Activated T-cell treated with anti-CD3 and anti-CD28 coated beads, Interleukin-2, amount 50 U/mL, for 4 hours (primary cell): ENCODE measurements at regions not wholly inside any gene's neighbourhood (a gene's known extent, or its start where the extent isn't known, plus 50 kb on each side); places are given as distances from the start of the nearest gene placed in this dataset.

Source experiments
- ATAC-seq, 2 donors: fragments of 200-7000 bp; cut with Tn5 transposase; one replicate each; pipeline ENCODE4 v1.10.0; 2021
- DNase-seq: peaks from one replicate; pipeline ENCODE4 v3.0.0-alpha.2; 2020
- H3K27me3 Mint-ChIP-seq: one replicate; pipeline ENCODE4 v1.8.0; 2021; ENCODE audit warnings: low read depth, mixed read lengths
- H3K36me3 Mint-ChIP-seq: one replicate; pipeline ENCODE4 v1.8.0; 2022; ENCODE audit warnings: mixed read lengths; ENCODE audit not compliant: insufficient read depth
- H3K4me1 Mint-ChIP-seq: one replicate; pipeline ENCODE4 v1.8.0; 2021; ENCODE audit warnings: low read depth, mixed read lengths
- H3K4me3 Mint-ChIP-seq: one replicate; pipeline ENCODE4 v1.8.0; 2021; ENCODE audit warnings: mild to moderate bottlenecking, moderate library complexity, mixed read lengths
- H3K9me3 Mint-ChIP-seq: one replicate; pipeline ENCODE4 v1.8.0; 2021; ENCODE audit warnings: mixed read lengths

DNA sequence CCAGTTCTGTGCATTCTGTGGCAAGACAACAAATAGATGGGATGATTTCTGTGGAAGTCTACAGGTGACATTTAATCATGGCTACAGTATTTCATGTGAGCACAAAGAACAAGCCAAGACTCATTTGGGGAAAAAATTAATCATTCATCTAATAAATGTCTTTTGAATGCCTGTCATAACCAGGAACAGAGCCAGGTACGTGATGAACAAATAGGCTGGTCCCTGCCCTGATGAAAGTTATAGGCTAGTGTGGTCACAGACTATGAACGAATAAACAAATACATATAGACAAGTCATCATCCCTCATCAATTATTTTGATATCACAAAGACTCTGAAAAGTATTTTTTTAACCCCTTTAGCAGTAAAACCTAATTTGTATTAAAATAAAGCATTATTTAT, 226.4 kb upstream of the RRP15 start:
- Mint-ChIP-seq H3K9me3 (no peaks in the 10 kb centered on the region), H3K27me3 (no peaks in the 10 kb centered on the region), H3K4me3 (no peak overlapping the region), H3K36me3 (no peaks in the 10 kb centered on the region), H3K4me1 (no peaks in the 10 kb centered on the region)
- DNase-seq (no peak), ATAC-seq (no peak)

DNA sequence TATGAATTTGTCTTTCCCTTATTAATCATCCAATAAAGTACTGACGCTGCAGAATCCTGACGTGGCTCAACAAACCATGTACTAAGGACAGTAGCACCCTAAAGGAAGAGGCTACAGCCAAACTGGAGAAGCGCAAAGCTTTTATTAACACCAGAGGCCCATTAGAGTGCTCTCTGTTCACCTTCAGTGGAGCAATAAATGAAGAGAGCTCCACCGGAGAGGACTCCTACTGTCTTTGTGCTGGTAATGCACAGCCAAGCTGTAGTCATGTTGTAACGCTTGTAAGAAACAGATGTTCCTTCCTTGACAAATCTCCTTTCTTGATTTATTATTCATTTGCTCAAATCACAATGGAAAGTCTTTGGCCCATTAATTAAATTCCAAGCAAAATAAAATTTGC, 220.7 kb upstream of the RRP15 start:
- H3K36me3 Mint-ChIP-seq = no peaks in the 10 kb centered on the region
- no peak overlapping the region for H3K4me3 Mint-ChIP-seq
- DNase-seq (no peak), ATAC-seq (no peak)
- peaks cover 3% of the 10 kb centered on the region for H3K9me3 Mint-ChIP-seq
- H3K4me1 Mint-ChIP-seq = no peaks in the 10 kb centered on the region
- H3K27me3 Mint-ChIP-seq = no peaks in the 10 kb centered on the region

- no peaks in the 10 kb centered on the region for H3K27me3 Mint-ChIP-seq
- H3K9me3 Mint-ChIP-seq = peaks cover 3% of the 10 kb centered on the region
- DNase-seq = no peak
- H3K36me3 Mint-ChIP-seq = no peaks in the 10 kb centered on the region
- no peak overlapping the region for H3K4me3 Mint-ChIP-seq
- ATAC-seq = no peak
- H3K4me1 Mint-ChIP-seq = no peaks in the 10 kb centered on the region
Observed at GRCh38 chr1:218066332-218066731, 218.8 kb upstream of the RRP15 start.

GRCh38 chr1:218068241-218068640, 216.9 kb upstream of the RRP15 start:
- ATAC-seq = no peak

DNA sequence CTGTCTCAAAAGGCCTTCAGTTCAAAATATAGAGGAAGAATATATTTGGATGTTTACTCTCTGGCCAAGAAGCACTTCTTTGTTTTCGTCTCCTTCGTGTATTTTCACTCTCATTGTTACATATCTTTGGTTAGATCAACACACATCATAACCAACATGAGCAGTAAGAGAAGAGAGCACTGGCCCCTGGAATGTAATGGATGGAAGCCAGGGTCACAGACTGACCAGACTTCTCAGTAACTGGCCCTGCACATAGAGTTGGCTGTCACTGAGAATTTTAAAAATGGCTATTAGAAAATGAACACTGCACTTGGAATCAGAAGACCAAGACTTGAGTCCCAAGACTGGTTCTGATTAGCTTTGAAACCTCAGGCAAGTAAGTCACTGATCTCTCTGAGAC, 215.9 kb upstream of the RRP15 start:
- DNase-seq (no peak), ATAC-seq (no peak)
- Mint-ChIP-seq H3K9me3 (peaks cover 5% of the 10 kb centered on the region), H3K4me1 (no peaks in the 10 kb centered on the region), H3K27me3 (no peaks in the 10 kb centered on the region), H3K4me3 (no peak overlapping the region), H3K36me3 (no peaks in the 10 kb centered on the region)

More at GRCh38 chr1:218068241-218068640, 216.9 kb upstream of the RRP15 start:
- Mint-ChIP-seq H3K4me3 (no peak overlapping the region), H3K4me1 (no peaks in the 10 kb centered on the region), H3K27me3 (no peaks in the 10 kb centered on the region), H3K9me3 (peaks cover 4% of the 10 kb centered on the region), H3K36me3 (no peaks in the 10 kb centered on the region)
- DNase-seq = no peak

DNA sequence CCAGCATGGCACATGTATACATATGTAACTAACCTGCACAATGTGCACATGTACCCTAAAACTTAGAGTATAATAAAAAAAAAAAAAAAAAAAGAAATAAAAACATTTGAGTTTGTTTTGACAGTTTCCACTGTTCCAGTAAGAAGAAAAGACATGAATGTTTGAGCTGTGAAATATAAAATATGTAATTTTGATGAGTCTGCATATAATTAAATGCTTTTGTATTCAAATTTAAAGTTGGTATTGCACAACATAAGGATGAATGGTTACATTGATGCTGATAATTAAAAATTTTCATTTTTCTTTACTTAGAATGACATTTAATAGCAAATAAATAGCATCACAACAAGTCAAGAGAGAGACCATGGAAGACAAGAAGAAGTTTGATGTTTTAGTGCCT, 212.0 kb upstream of the RRP15 start:
- DNase-seq (no peak), ATAC-seq (no peak)
- H3K36me3 Mint-ChIP-seq = no peaks in the 10 kb centered on the region
- H3K4me3 Mint-ChIP-seq = no peak overlapping the region
- H3K9me3 Mint-ChIP-seq = peaks cover 11% of the 10 kb centered on the region
- no peaks in the 10 kb centered on the region for H3K27me3 Mint-ChIP-seq
- H3K4me1 Mint-ChIP-seq = no peaks in the 10 kb centered on the region

DNA sequence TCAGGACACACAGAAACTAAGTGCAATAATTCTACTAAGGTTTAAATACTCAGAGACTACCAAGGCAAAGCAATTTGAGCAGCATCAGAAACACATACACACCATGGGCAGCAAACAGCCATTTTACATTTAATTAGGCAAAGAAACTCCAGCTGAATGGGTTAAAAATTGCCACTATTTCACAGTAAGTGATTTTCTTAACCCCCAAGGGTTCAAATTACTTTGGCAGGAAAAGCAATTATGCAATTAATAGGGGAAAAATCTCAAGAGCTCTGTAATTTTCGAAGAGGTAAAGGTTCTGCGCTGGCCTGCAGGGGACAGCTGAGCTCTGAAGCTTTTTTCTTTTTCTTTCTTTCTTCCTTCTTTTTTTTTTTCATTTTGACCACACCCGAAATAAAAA, 206.2 kb upstream of the RRP15 start:
- Mint-ChIP-seq H3K4me3 (no peak overlapping the region), H3K9me3 (peaks cover 11% of the 10 kb centered on the region), H3K27me3 (no peaks in the 10 kb centered on the region)

GRCh38 chr1:218079347-218079746, 205.7 kb upstream of the RRP15 start:
- ATAC-seq (no peak), DNase-seq (no peak)
- Mint-ChIP-seq H3K27me3 (no peaks in the 10 kb centered on the region), H3K4me3 (no peak overlapping the region), H3K36me3 (no peaks in the 10 kb centered on the region), H3K4me1 (no peaks in the 10 kb centered on the region), H3K9me3 (peaks cover 11% of the 10 kb centered on the region)

More for the DNA sequence above, 206.2 kb upstream of the RRP15 start:
- no peak for ATAC-seq
- DNase-seq = no peak
- Mint-ChIP-seq H3K4me1 (no peaks in the 10 kb centered on the region), H3K36me3 (no peaks in the 10 kb centered on the region)

DNA sequence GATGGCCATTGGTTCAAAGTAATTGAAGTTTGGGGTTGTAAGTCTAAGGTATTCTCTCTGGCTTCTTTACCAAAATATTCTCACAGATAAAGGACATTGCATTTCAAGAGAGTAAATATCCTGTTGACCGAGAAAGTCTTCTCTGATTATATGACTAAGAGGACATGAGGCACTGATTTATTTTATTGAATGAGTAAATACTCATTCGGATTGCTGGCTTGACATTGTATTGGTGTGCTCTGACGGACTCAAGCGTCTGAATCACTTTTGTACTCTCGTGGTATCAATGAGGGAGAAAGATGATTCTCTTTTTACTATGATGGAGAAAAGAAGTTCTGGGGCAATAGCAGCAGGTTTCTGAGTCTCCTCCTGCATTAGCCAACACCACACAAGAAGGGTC, 205.3 kb upstream of the RRP15 start:
- DNase-seq (no peak), ATAC-seq (no peak)
- Mint-ChIP-seq H3K4me3 (no peak overlapping the region), H3K4me1 (no peaks in the 10 kb centered on the region), H3K36me3 (no peaks in the 10 kb centered on the region), H3K9me3 (peaks cover 11% of the 10 kb centered on the region), H3K27me3 (no peaks in the 10 kb centered on the region)

GRCh38 chr1:218080863-218081262, 204.2 kb upstream of the RRP15 start:
- Mint-ChIP-seq H3K4me1 (no peaks in the 10 kb centered on the region), H3K27me3 (no peaks in the 10 kb centered on the region), H3K36me3 (no peaks in the 10 kb centered on the region), H3K4me3 (no peak overlapping the region), H3K9me3 (peaks cover 7% of the 10 kb centered on the region)
- peak in 1 of 2 donors; percentile 7 for ATAC-seq
- DNase-seq = no peak

- no peak for ATAC-seq
- H3K9me3 Mint-ChIP-seq = peaks cover 6% of the 10 kb centered on the region
Observed at GRCh38 chr1:218081358-218081757, 203.7 kb upstream of the RRP15 start.

DNA sequence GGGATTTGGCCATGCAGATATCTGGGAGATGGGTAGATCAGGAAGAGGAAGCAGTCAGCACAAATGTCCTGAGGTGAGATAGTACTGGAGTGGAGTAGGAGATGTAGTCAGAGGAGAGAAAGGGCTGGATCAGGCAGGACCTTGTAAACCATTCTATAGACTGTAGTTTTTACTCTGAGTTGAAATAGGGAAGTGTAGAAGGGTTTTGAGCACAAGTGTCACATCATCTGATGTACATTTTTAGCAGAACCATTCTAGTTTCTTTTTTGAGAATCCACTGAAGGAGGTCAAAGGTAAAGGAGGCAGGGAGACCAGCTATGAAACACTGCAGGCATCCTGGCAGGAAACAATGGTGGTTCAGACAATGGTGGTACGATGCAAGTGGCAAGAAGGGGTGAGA, 194.6 kb upstream of the RRP15 start:
- H3K4me1 Mint-ChIP-seq = no peaks in the 10 kb centered on the region
- no peak overlapping the region for H3K4me3 Mint-ChIP-seq
- no peaks in the 10 kb centered on the region for H3K9me3 Mint-ChIP-seq
- DNase-seq = no peak
- ATAC-seq = no peak
- no peaks in the 10 kb centered on the region for H3K27me3 Mint-ChIP-seq
- no peaks in the 10 kb centered on the region for H3K36me3 Mint-ChIP-seq

More at GRCh38 chr1:218081358-218081757, 203.7 kb upstream of the RRP15 start:
- no peak for DNase-seq
- Mint-ChIP-seq H3K36me3 (no peaks in the 10 kb centered on the region), H3K27me3 (no peaks in the 10 kb centered on the region), H3K4me1 (no peaks in the 10 kb centered on the region), H3K4me3 (no peak overlapping the region)

DNA sequence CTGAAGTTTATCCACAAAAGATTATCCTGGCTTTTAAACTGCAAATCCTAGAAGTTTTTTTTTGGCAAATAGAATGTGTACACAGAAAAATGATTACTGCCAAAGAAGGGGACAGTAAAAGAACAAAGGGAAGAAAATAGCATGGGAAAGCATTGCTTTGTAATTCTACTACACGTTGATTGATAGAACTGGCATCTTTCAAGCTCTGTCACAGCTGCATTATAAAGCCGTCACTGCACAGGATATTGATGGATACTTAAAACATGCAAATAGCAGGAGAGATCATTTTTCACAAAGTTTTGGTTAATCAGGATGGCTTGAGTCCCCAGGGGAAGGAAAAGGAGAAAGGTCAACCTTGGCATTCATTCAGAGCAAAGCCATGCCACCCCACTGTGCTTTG, 183.7 kb upstream of the RRP15 start:
- ATAC-seq (no peak), DNase-seq (no peak)
- H3K4me1 Mint-ChIP-seq = no peaks in the 10 kb centered on the region
- H3K36me3 Mint-ChIP-seq = no peaks in the 10 kb centered on the region
- no peaks in the 10 kb centered on the region for H3K27me3 Mint-ChIP-seq
- H3K9me3 Mint-ChIP-seq = peaks cover 16% of the 10 kb centered on the region
- H3K4me3 Mint-ChIP-seq = no peak overlapping the region

DNA sequence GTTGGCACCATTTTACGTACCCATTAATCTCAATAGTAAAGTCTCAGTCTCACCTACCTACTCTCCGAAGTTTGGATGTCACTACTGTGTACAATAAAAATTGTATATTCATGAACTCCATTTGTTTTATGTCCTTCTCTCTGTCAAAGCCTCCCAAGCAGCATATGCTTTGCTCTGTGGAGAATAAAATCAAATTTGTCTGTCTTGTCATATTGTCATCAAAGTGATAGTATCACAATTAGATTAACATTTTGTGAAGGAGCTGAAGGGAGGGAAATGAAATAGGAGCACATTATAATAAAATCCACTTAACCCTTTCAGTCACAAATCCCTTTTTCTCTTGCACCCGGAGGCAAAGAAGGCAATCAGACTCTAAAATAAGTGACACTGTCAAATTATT, 177.1 kb upstream of the RRP15 start:
- no peaks in the 10 kb centered on the region for H3K36me3 Mint-ChIP-seq
- no peak overlapping the region for H3K4me3 Mint-ChIP-seq
- no peaks in the 10 kb centered on the region for H3K27me3 Mint-ChIP-seq
- no peaks in the 10 kb centered on the region for H3K4me1 Mint-ChIP-seq
- ATAC-seq (no peak), DNase-seq (no peak)
- peaks cover 8% of the 10 kb centered on the region for H3K9me3 Mint-ChIP-seq

GRCh38 chr1:218112862-218113261, 172.2 kb upstream of the RRP15 start:
- Mint-ChIP-seq H3K4me1 (no peaks in the 10 kb centered on the region), H3K4me3 (no peak overlapping the region), H3K27me3 (no peaks in the 10 kb centered on the region), H3K9me3 (peaks cover 15% of the 10 kb centered on the region), H3K36me3 (no peaks in the 10 kb centered on the region)
- DNase-seq = no peak
- no peak for ATAC-seq

DNA sequence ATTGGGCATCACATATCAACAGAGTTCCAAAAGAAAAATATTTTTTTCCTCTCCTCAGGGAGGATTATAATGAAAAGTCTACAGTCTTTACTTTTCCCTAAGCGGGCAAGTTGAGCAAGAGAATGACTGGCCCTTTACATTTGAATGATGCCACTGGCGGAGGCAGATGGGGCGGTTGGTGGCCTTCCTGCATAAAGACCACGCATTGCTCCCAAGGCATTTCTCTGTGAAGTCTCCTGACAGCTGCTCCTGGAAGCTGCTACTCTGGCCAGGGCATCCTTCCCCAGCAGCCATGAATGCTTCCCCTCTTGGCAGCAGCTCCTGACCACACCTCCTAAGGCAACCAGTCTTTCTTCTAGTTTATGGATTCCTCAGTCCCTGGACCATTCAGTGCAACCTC, 161.1 kb upstream of the RRP15 start:
- DNase-seq (no peak), ATAC-seq (no peak)
- Mint-ChIP-seq H3K4me3 (no peak overlapping the region), H3K27me3 (no peaks in the 10 kb centered on the region), H3K36me3 (no peaks in the 10 kb centered on the region), H3K4me1 (no peaks in the 10 kb centered on the region), H3K9me3 (no peaks in the 10 kb centered on the region)
